ENCODE measurements at regions not wholly inside any gene's neighbourhood (a gene's known extent, or its start where the extent isn't known, plus 50 kb on each side); places are given as distances from the start of the nearest gene placed in this dataset.

- no peak overlapping the region for H3K27ac Mint-ChIP-seq
- DNase-seq (ENCODE audit: low spot score in 2 of 2) = no peak
- H3K36me3 Mint-ChIP-seq = no peaks in the 10 kb centered on the region
- H3K9me3 Mint-ChIP-seq = no peaks in the 10 kb centered on the region
- ATAC-seq = no peak
Measured at GRCh38 chr3:190734490-190734889, 128.0 kb downstream of the GMNC start.

GRCh38 chr3:190733591-190734146 is 128.8 kb downstream of the GMNC start:
- ATAC-seq (no peak), DNase-seq (ENCODE audit: low spot score in 2 of 2) (no peak)
- no peaks in the 10 kb centered on the region for H3K9me3 Mint-ChIP-seq
- H3K27ac Mint-ChIP-seq = no peak overlapping the region
- no peaks in the 10 kb centered on the region for H3K36me3 Mint-ChIP-seq

GRCh38 chr3:190731596-190731995 is 130.9 kb downstream of the GMNC start:
- H3K36me3 Mint-ChIP-seq = no peaks in the 10 kb centered on the region
- no peak overlapping the region for H3K27ac Mint-ChIP-seq
- ATAC-seq (no peak), DNase-seq (ENCODE audit: low spot score in 2 of 2) (no peak)
- no peaks in the 10 kb centered on the region for H3K9me3 Mint-ChIP-seq

- H3K36me3 Mint-ChIP-seq = no peaks in the 10 kb centered on the region
- H3K27ac Mint-ChIP-seq = no peak overlapping the region
- no peak for DNase-seq (ENCODE audit: low spot score in 2 of 2)
- H3K9me3 Mint-ChIP-seq = no peaks in the 10 kb centered on the region
- no peak for ATAC-seq
Measured at GRCh38 chr3:190728574-190729246, 133.8 kb downstream of the GMNC start.

- no peak for DNase-seq (ENCODE audit: low spot score in 2 of 2)
- Mint-ChIP-seq H3K9me3 (no peaks in the 10 kb centered on the region), H3K27ac (no peak overlapping the region), H3K36me3 (no peaks in the 10 kb centered on the region)
- ATAC-seq = no peak
Measured at GRCh38 chr3:190722181-190722905, 140.2 kb downstream of the GMNC start.

GRCh38 chr3:190721330-190721729 is 141.2 kb downstream of the GMNC start:
- no peaks in the 10 kb centered on the region for H3K9me3 Mint-ChIP-seq
- no peak for ATAC-seq
- H3K36me3 Mint-ChIP-seq = no peaks in the 10 kb centered on the region
- H3K27ac Mint-ChIP-seq = no peak overlapping the region
- no peak for DNase-seq (ENCODE audit: low spot score in 2 of 2)

- ATAC-seq (no peak), DNase-seq (ENCODE audit: low spot score in 2 of 2) (no peak)
- Mint-ChIP-seq H3K36me3 (no peaks in the 10 kb centered on the region), H3K27ac (no peak overlapping the region), H3K9me3 (no peaks in the 10 kb centered on the region)
Measured at GRCh38 chr3:190718671-190719070, 143.8 kb downstream of the GMNC start.

- no peaks in the 10 kb centered on the region for H3K36me3 Mint-ChIP-seq
- ATAC-seq = no peak
- H3K9me3 Mint-ChIP-seq = no peaks in the 10 kb centered on the region
- no peak for DNase-seq (ENCODE audit: low spot score in 2 of 2)
- no peak overlapping the region for H3K27ac Mint-ChIP-seq
Measured at GRCh38 chr3:190718097-190718496, 144.4 kb downstream of the GMNC start.

- DNase-seq (ENCODE audit: low spot score in 2 of 2) = no peak
- no peak for ATAC-seq
- Mint-ChIP-seq H3K27ac (no peak overlapping the region), H3K9me3 (no peaks in the 10 kb centered on the region), H3K36me3 (no peaks in the 10 kb centered on the region)
Measured at GRCh38 chr3:190716961-190717360, 145.5 kb downstream of the GMNC start.

- no peak overlapping the region for H3K27ac Mint-ChIP-seq
- ATAC-seq (no peak), DNase-seq (ENCODE audit: low spot score in 2 of 2) (no peak)
- no peaks in the 10 kb centered on the region for H3K9me3 Mint-ChIP-seq
- H3K36me3 Mint-ChIP-seq = no peaks in the 10 kb centered on the region
Measured at GRCh38 chr3:190716211-190716610, 146.3 kb downstream of the GMNC start.

GRCh38 chr3:190710723-190711122 is 151.8 kb downstream of the GMNC start:
- no peak for ATAC-seq
- no peaks in the 10 kb centered on the region for H3K36me3 Mint-ChIP-seq

GRCh38 chr3:190709351-190709773 is 153.1 kb downstream of the GMNC start:
- ATAC-seq (no peak), DNase-seq (ENCODE audit: low spot score in 2 of 2) (no peak)
- Mint-ChIP-seq H3K27ac (no peak overlapping the region), H3K9me3 (peaks cover 0 to 3% of the 10 kb centered on the region in 2 donors), H3K36me3 (no peaks in the 10 kb centered on the region)

More at GRCh38 chr3:190710723-190711122, 151.8 kb downstream of the GMNC start:
- no peaks in the 10 kb centered on the region for H3K9me3 Mint-ChIP-seq
- H3K27ac Mint-ChIP-seq = no peak overlapping the region
- DNase-seq (ENCODE audit: low spot score in 2 of 2) = no peak

Data from activated naive CD4-positive, alpha-beta T cell treated with anti-CD3 and anti-CD28 coated beads, Interleukin-2, amount 50 U/mL, for 72 hours (primary cell).